ENCODE measurements at regions not wholly inside any gene's neighbourhood (a gene's known extent, or its start where the extent isn't known, plus 50 kb on each side); places are given as distances from the start of the nearest gene placed in this dataset.

DNA sequence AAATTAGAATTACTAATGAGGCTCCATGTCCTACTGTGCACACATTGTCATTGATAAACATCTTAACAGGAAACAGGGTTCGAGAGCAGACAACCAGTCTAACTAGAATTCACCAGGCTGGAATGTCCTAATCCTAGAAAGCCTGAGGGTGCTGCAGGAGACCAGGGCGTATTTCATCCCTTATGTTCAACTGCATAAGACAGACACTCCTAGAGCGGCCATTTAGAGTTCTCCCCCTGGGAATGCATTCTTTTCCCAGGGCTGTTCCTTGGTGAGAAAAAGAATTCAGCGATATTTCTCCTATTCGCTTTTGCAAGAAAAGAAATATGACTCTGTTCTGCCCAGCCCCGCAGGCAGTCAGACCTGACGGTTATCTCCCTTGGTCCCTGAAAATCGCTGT lies 486.0 kb downstream of the REEP3 start:
- TF ChIP-seq CTCF (IDR thresholded peaks at IDR 0.05) (no peak), POLR2A (IDR thresholded peaks at IDR 0.05) (no peak), EP300 (IDR thresholded peaks at IDR 0.05) (no peak)
